OCI-LY7 (cell line): ENCODE measurements at regions not wholly inside any gene's neighbourhood (a gene's known extent, or its start where the extent isn't known, plus 50 kb on each side); places are given as distances from the start of the nearest gene placed in this dataset.

Source experiments
- BruUV-seq: library from RNA; stranded (reverse); fragments of 400-500 nt; replicated peaks from 2 replicates; lab custom pipeline; 2021; lab: Mats Ljungman, UMichigan
- CTCF ChIA-PET: fragments of 300-600 bp; sonication (Branson Sonifier 250); formaldehyde crosslinking; loops from one replicate; lab custom pipeline; 2022; ENCODE audit warnings: antibody characterized with exemption; ENCODE audit not compliant: unreplicated experiment; lab: Charles Lee
- POLR2A ChIA-PET: fragments of 300-600 bp; sonication (Branson Sonifier 250); formaldehyde crosslinking; loops from one replicate; lab custom pipeline; 2022; ENCODE audit warnings: antibody characterized with exemption; lab: Charles Lee
- DNase-seq: peaks from one replicate; pipeline ENCODE4 v3.0.0-alpha.2; 2015; ENCODE audit warnings: low spot score
- H2AFZ ChIP-seq: fragments of 200-600 bp; sonication (generic), shearing (Covaris generic); 2 replicates; pipeline ENCODE4 v1.6.1; 2014; ENCODE audit warnings: mild to moderate bottlenecking, antibody characterized with exemption, low read length, moderate library complexity
- H3K27ac ChIP-seq: fragments of 200-600 bp; sonication (generic); 2 replicates; pipeline ENCODE4 v1.5.1; 2014; ENCODE audit warnings: mixed run types, low read depth, mild to moderate bottlenecking, moderate library complexity, low read length, inconsistent platforms; ENCODE audit not compliant: poor library complexity, severe bottlenecking
- H3K36me3 ChIP-seq: fragments of 200-600 bp; sonication (generic); 2 replicates; pipeline ENCODE4 v1.6.1; 2014; ENCODE audit warnings: mild to moderate bottlenecking, antibody characterized with exemption, low read length, moderate library complexity, mixed read lengths; ENCODE audit not compliant: insufficient read depth
- H3K4me1 ChIP-seq: fragments of 200-600 bp; sonication (generic); 2 replicates; pipeline ENCODE4 v1.5.1; 2014; ENCODE audit warnings: mild to moderate bottlenecking, low read length; ENCODE audit not compliant: insufficient read depth, poor library complexity, severe bottlenecking
- H3K4me2 ChIP-seq: fragments of 200-600 bp; sonication (generic); 2 replicates; pipeline ENCODE4 v1.6.1; 2014; ENCODE audit warnings: mild to moderate bottlenecking, low read length
- H3K4me3 ChIP-seq: fragments of 200-600 bp; sonication (generic); 2 replicates; pipeline ENCODE4 v1.5.1; 2014; ENCODE audit warnings: mild to moderate bottlenecking, low read depth, low read length; ENCODE audit not compliant: poor library complexity, severe bottlenecking
- H3K79me2 ChIP-seq: fragments of 200-600 bp; sonication (generic); 2 replicates; pipeline ENCODE4 v1.6.1; 2016; ENCODE audit warnings: low read depth, mild to moderate bottlenecking, low read length, moderate library complexity, mixed read lengths; ENCODE audit not compliant: insufficient read depth
- H3K9me2 ChIP-seq: fragments of 200-600 bp; sonication (generic); 2 replicates; pipeline ENCODE4 v1.6.1; 2016; ENCODE audit warnings: mild to moderate bottlenecking, low read length, mixed read lengths; ENCODE audit not compliant: insufficient read depth
- H3K9me3 ChIP-seq: fragments of 200-600 bp; sonication (generic); 2 replicates; pipeline ENCODE4 v1.6.1; 2014; ENCODE audit warnings: mild to moderate bottlenecking, mixed run types, low read length, mixed read lengths
- H4K20me1 ChIP-seq: fragments of 200-600 bp; sonication (generic); 2 replicates; pipeline ENCODE4 v1.6.1; 2014; ENCODE audit warnings: mild to moderate bottlenecking, antibody characterized with exemption, low read length, moderate library complexity, mixed read lengths; ENCODE audit not compliant: insufficient read depth
- CTCF ChIP-seq: fragments of 200-600 bp; sonication (generic); conservative IDR thresholded peaks from 2 replicates; pipeline ENCODE4 v1.5.1; 2014; ENCODE audit warnings: mild to moderate bottlenecking, antibody characterized with exemption, low read length, moderate library complexity, mixed read lengths
- EZH2phosphoT487 ChIP-seq: fragments of 200-600 bp; sonication (generic); IDR thresholded peaks from 2 replicates; pipeline ENCODE4 v1.6.1; 2018; ENCODE audit warnings: low read depth, borderline replicate concordance, mild to moderate bottlenecking, mixed run types, antibody characterized with exemption, low read length, moderate library complexity, mixed read lengths
- intact Hi-C: fragments of 100-400 bp; cut with micrococcal nuclease; formaldehyde crosslinking; loops from one replicate; pipeline ENCODE4 v1.10.0; 2022; ENCODE audit not compliant: unreplicated experiment

DNA sequence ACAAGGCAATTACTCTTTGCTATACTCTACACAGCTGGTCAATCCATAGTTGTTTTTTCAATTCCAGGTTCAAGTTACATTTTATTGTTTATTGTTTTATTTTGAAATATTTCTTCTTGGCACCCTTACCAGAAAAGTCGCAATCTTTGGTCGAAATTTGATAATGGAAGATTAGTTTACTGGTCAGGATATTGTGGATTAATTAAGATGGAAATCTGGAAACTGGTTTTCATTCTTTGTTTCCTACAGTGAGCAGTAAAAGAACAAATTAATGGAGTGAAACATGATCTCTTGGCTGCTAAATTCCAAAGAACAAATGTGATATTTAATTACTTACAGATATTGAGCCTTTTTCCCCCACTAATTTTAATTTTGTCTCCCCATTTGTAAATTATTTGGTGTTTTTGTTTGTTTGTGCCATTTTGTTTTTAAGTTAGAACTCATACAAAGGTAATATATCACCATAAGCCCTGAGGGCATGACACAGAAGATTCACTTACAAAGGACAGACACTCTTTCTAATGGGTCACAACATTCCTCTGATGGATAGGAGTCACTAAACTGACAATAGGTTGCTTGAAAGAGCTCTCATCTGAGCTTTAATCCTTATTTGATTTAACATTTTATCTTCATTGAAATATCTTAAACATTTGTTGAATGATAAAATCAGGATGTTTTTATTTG lies 700.2 kb downstream of the KCNJ2 start:
- TF ChIP-seq EZH2phosphoT487 (no peak), CTCF (no peak)
- H3K79me2 ChIP-seq, result no peaks in the 10 kb centered on the region
- H3K4me3 ChIP-seq, result no peak overlapping the region
- no peaks in the 10 kb centered on the region for H4K20me1 ChIP-seq
- ChIA-PET POLR2A (no interaction called here), CTCF (no interaction called here)
- no peaks in the 10 kb centered on the region for H3K9me2 ChIP-seq
- intact Hi-C loops, result no loop called here
- H2AFZ ChIP-seq, result no peak overlapping the region
- no peaks in the 10 kb centered on the region for H3K4me1 ChIP-seq
- H3K4me2 ChIP-seq, result no peak overlapping the region
- H3K9me3 ChIP-seq, result peaks cover 4% of the 10 kb centered on the region; the same call in 1 of the 2 replicates
- no TSS peak for BruUV-seq
- no peak for DNase-seq
- H3K27ac ChIP-seq, result no peak overlapping the region
- H3K36me3 ChIP-seq, result no peaks in the 10 kb centered on the region

DNA sequence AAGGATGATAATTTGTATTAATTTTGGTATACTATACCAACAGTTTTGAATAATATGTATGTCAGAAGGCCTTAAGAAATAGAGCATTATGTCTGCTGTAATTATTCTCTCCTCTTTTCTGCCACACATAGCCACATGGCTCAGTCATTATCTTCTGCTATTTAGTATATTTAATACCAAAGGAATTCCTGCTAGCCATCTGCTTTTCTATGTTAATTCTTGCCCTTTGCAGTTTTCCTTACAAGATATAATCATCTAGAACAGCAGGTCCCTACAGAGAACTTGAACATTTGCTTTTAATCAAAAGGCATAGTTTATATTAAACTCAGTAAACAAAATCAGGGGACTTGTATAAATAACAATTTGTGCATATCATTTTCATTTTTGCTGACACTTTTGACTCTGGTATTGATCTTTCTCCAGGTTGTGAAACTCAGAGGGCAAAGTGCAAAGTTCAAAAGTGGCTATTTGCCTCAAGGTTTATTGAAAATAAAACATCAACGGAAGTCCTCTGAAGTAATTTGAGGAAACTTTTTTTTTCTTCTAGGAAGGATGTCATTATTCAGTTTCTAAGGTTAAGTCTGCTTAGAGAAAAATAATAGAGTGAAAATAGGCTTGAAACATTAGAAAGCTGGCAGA lies 702.0 kb downstream of the KCNJ2 start:
- POLR2A ChIA-PET, result interaction anchor here (0.7 to 1.1 kb wide), 2 partner anchors 17 to 230 kb away, joined by 5 to 6 read pairs; no protein-coding TSS in a partner anchor

More for the DNA sequence above, 702.0 kb downstream of the KCNJ2 start:
- intact Hi-C loops, result no loop called here
- no peaks in the 10 kb centered on the region for H4K20me1 ChIP-seq
- no peaks in the 10 kb centered on the region for H3K36me3 ChIP-seq
- no peaks in the 10 kb centered on the region for H3K9me3 ChIP-seq
- no peak overlapping the region for H3K4me3 ChIP-seq
- H3K9me2 ChIP-seq, result no peaks in the 10 kb centered on the region
- no peak overlapping the region for H2AFZ ChIP-seq
- TF ChIP-seq CTCF (no peak), EZH2phosphoT487 (no peak)
- no peaks in the 10 kb centered on the region for H3K4me1 ChIP-seq
- no TSS peak for BruUV-seq
- H3K4me2 ChIP-seq, result no peak overlapping the region
- no peak for DNase-seq
- no peak overlapping the region for H3K27ac ChIP-seq
- CTCF ChIA-PET, result no interaction called here
- H3K79me2 ChIP-seq, result no peaks in the 10 kb centered on the region
